Bronchial epithelial cell (primary cell): ENCODE measurements at regions not wholly inside any gene's neighbourhood (a gene's known extent, or its start where the extent isn't known, plus 50 kb on each side); places are given as distances from the start of the nearest gene placed in this dataset.

Experiments used
- DNase-seq: peaks from one replicate; pipeline ENCODE4 v3.0.0-alpha.2; 2010; ENCODE audit warnings: low read depth
- FAIRE-seq: peaks from 2 replicates; lab custom pipeline; 2011; peaks lifted over from hg19 to GRCh38; lab: Jason Lieb, UNC
- H3K27me3 ChIP-seq: 2 replicates; pipeline ENCODE4 v1.5.1; 2011; ENCODE audit warnings: low read length; ENCODE audit not compliant: control insufficient read depth, insufficient read depth
- H3K36me3 ChIP-seq: 2 replicates; pipeline ENCODE4 v1.5.1; 2011; ENCODE audit warnings: low read length; ENCODE audit not compliant: control insufficient read depth, insufficient read depth
- H3K4me3 ChIP-seq: 2 replicates; pipeline ENCODE4 v1.5.1; 2011; ENCODE audit warnings: mild to moderate bottlenecking, low read depth, low read length, control low read depth
- TF ChIP-seq, protein P1 (sequence below): IDR thresholded peaks from 2 replicates; pipeline ENCODE4 v1.5.1; 2011; ENCODE audit warnings: mild to moderate bottlenecking, moderate library complexity, low read length, control low read depth, inconsistent platforms; ENCODE audit not compliant: insufficient read depth, severe bottlenecking

DNA sequence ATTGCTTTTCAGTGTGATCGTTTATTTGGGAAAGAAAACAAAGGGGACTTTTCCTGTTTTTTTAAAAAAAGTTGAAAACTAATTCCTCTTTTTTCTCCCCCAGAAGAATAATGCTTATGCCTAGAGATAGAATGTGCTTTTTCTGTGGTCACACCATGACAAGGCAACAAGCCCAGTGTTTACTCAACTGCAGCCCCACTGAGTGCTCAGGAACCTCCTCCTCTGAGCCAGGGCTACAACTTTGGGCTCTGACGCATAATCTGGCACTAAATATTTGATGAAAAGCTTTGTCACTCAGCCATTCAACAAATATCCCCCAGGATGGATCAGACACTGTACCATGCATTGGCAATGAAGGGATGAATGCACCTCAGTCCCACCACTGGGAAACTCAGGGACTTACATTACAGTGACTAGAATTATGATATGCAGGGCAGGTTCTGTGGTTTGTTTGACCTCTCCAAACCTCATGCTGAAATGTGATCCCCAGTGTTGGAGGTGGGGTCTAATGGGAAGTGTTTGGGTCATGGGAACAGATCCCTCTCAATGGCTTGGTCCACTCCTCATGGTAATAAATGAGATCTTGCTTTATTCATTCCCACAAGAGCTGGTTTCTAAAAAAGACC is 155.9 kb downstream of the CCDC34 start:
- TF ChIP-seq, protein P1, sequence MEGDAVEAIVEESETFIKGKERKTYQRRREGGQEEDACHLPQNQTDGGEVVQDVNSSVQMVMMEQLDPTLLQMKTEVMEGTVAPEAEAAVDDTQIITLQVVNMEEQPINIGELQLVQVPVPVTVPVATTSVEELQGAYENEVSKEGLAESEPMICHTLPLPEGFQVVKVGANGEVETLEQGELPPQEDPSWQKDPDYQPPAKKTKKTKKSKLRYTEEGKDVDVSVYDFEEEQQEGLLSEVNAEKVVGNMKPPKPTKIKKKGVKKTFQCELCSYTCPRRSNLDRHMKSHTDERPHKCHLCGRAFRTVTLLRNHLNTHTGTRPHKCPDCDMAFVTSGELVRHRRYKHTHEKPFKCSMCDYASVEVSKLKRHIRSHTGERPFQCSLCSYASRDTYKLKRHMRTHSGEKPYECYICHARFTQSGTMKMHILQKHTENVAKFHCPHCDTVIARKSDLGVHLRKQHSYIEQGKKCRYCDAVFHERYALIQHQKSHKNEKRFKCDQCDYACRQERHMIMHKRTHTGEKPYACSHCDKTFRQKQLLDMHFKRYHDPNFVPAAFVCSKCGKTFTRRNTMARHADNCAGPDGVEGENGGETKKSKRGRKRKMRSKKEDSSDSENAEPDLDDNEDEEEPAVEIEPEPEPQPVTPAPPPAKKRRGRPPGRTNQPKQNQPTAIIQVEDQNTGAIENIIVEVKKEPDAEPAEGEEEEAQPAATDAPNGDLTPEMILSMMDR = no peak
- DNase-seq = no peak
- Histone ChIP-seq H3K4me3 (no peak overlapping the region), H3K36me3 (no peaks in the 10 kb centered on the region), H3K27me3 (no peaks in the 10 kb centered on the region)
- no peak for FAIRE-seq

DNA sequence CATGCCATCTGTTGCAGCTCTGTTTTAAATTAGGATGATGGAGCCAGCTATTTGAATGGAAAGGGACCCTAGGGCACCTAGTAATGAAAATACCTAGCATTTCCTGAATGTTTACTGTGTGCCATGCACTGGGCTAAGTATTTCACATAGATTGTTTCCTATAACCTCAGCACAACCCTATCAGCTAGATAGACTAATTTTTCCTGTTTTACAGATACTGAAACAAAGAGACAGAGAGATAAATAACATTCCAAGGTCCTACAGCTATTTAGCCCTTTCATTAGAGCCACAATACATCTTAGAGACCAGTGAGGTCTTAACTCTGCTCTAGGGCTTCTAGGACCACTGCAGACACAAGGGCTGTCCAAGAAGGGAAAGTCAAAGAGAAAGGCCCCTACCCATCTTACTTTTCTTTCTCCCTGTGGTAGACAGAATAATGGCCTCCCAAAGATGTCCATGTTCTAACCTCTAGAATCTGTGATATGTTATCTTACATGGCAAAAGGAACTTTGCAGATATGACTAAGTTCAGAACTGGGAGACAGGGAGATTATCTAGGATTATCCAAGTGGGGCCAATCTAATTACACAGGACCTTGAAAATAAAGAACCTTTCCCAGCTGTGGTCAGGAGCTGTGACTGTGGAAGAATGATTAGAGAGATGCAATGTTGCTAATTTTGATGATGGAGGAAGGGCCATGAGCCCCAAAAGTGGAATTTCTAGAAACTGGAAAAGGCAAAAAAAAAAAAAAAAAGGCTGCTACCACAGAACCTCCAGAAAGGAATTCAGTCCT is 157.0 kb downstream of the CCDC34 start:
- no peak overlapping the region for H3K4me3 ChIP-seq
- FAIRE-seq (no peak), DNase-seq (no peak)
- no peaks in the 10 kb centered on the region for H3K36me3 ChIP-seq
- TF ChIP-seq, protein P1 = no peak
- H3K27me3 ChIP-seq = no peaks in the 10 kb centered on the region

DNA sequence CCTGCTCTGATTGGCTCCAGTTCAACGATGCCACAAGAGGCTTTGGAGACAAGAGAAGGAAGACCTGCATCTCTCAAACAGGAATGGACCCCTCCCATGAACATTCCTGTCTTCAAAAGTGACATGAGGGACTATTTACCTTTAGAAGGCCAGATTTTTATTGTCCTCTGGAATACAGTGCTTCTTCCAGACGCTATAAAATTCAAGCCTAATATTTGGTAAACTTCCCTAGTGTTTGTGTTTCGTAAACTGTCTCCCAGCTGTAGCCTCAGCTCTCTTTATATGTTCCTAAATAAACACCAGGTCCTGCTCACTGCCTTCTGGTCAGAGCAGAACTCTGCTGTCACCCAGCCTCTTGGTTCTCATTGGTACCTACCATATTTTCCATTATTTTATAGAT is 157.8 kb downstream of the CCDC34 start:
- TF ChIP-seq, protein P1 = no peak
- FAIRE-seq (no peak), DNase-seq (no peak)
- no peaks in the 10 kb centered on the region for H3K36me3 ChIP-seq
- H3K27me3 ChIP-seq = no peaks in the 10 kb centered on the region
- no peak overlapping the region for H3K4me3 ChIP-seq

DNA sequence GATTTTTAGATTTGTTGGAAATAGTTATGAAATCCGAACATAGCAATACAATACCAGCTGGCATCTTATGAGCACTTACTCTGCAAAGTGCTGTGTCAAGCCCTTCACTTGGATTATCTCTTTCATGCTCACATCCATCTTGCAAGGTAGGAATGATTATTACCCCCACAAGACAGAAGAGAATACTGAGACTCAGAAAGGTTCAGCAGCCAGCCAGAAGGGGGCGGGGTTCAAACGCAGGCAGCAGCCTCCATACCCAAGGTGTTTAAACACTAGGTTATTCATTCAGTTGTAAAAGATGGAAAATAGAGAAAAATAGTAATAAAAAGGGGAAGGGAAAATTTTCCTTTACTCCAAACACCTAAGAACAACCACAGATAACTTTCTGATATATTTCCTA is 158.5 kb downstream of the CCDC34 start:
- no peaks in the 10 kb centered on the region for H3K27me3 ChIP-seq
- H3K4me3 ChIP-seq = no peak overlapping the region
- no peaks in the 10 kb centered on the region for H3K36me3 ChIP-seq
- DNase-seq (peak; percentile 40), FAIRE-seq (no peak)
- TF ChIP-seq, protein P1 = peak; percentile 53

DNA sequence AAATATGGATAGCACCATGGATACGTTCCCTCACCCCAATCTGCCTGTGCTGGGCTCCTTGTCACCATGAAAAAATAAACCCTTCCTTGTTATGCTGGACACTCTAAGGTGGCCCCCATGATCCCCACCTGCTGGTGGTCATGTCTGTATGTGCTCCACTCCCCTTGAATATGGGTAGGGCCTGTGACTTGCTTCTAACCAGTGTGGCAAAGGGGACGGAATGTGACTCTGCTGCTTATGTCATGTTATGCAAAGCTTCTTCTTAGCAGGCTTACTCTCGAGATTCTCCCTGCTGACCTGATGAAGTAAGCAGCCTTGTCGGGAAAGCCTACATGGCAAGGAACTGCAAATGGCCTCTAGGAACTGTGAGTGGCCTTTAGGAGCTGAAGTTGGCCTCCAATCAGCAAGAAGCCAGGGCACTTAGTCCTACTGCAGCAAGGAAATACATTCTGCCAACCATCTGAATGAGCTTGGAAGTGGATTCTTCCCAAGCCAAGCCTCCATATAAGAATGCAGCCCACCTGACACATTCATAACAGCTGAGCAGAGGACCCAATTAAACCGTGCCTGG is 159.9 kb downstream of the CCDC34 start:
- H3K4me3 ChIP-seq = no peak overlapping the region
- TF ChIP-seq, protein P1 = no peak
- H3K27me3 ChIP-seq = no peaks in the 10 kb centered on the region
- FAIRE-seq (no peak), DNase-seq (no peak)
- no peaks in the 10 kb centered on the region for H3K36me3 ChIP-seq
